SU-DHL-6 (cell line): ENCODE measurements at regions not wholly inside any gene's neighbourhood (a gene's known extent, or its start where the extent isn't known, plus 50 kb on each side); places are given as distances from the start of the nearest gene placed in this dataset.

Experiments used
- H2AFZ ChIP-seq: fragments of 200-600 bp; sonication (generic); 2 replicates; pipeline ENCODE4 v1.6.1; 2014; ENCODE audit warnings: low read depth, mild to moderate bottlenecking, moderate library complexity, mixed read lengths, antibody characterized with exemption, low read length; ENCODE audit not compliant: severe bottlenecking
- H3F3A ChIP-seq: fragments of 200-600 bp; shearing (Covaris generic); 2 replicates; pipeline ENCODE4 v1.6.0; 2016; ENCODE audit warnings: antibody characterized with exemption, mild to moderate bottlenecking; ENCODE audit not compliant: insufficient read depth
- H3K27ac ChIP-seq: fragments of 200-600 bp; sonication (generic); 2 replicates; pipeline ENCODE4 v1.5.1; 2016; ENCODE audit warnings: low read depth, mild to moderate bottlenecking, low read length, moderate library complexity, mixed read lengths
- H3K27me3 ChIP-seq: fragments of 200-600 bp; sonication (generic), shearing (Covaris generic); 2 replicates; pipeline ENCODE4 v1.6.0; 2014; ENCODE audit warnings: mild to moderate bottlenecking, low read length
- H3K36me3 ChIP-seq: fragments of 200-600 bp; sonication (generic); 2 replicates; pipeline ENCODE4 v1.6.1; 2014; ENCODE audit warnings: mild to moderate bottlenecking, low read length, mixed read lengths
- H3K4me2 ChIP-seq: fragments of 300-600, 200-600 bp; shearing (Covaris generic), sonication (generic); 2 replicates; pipeline ENCODE4 v1.6.0; 2014; ENCODE audit warnings: low read length, low read depth, mild to moderate bottlenecking; ENCODE audit not compliant: poor library complexity, severe bottlenecking
- H3K4me3 ChIP-seq: fragments of 200-600 bp; sonication (generic); 2 replicates; pipeline ENCODE4 v1.5.1; 2014; ENCODE audit warnings: antibody characterized with exemption, low read length, mild to moderate bottlenecking, mixed read lengths; ENCODE audit not compliant: insufficient read depth, poor library complexity, severe bottlenecking
- H3K79me2 ChIP-seq: fragments of 200-600 bp; sonication (generic); 2 replicates; pipeline ENCODE4 v1.6.1; 2014; ENCODE audit warnings: mild to moderate bottlenecking, low read length, moderate library complexity; ENCODE audit not compliant: insufficient read depth
- H3K9ac ChIP-seq: fragments of 200-600 bp; sonication (generic); 2 replicates; pipeline ENCODE4 v1.7.0; 2014; ENCODE audit warnings: mild to moderate bottlenecking, low read length
- H3K9me2 ChIP-seq: fragments of 200-600 bp; sonication (generic); replicated peaks from 2 replicates; pipeline ENCODE4 v1.6.1; 2014; ENCODE audit warnings: low read length; ENCODE audit not compliant: insufficient read depth
- H3K9me3 ChIP-seq: fragments of 200-600 bp; sonication (generic); 2 replicates; pipeline ENCODE4 v1.6.1; 2014; ENCODE audit warnings: low read length, mixed read lengths; ENCODE audit not compliant: insufficient read depth
- H4K20me1 ChIP-seq: fragments of 200-600 bp; sonication (generic); 2 replicates; pipeline ENCODE4 v1.6.1; 2014; ENCODE audit warnings: low read depth, mild to moderate bottlenecking, antibody characterized with exemption, low read length, moderate library complexity, mixed read lengths
- EZH2phosphoT487 ChIP-seq: fragments of 200-600 bp; sonication (generic), shearing (Covaris generic); conservative IDR thresholded peaks from 2 replicates; pipeline ENCODE4 v1.6.1; 2018; ENCODE audit warnings: mild to moderate bottlenecking, antibody characterized with exemption, low read length, moderate library complexity, mixed read lengths
- TF ChIP-seq, protein P1 (sequence below): fragments of 200-600 bp; sonication (generic); IDR thresholded peaks from one replicate; pipeline ENCODE4 v1.5.1; 2017; ENCODE audit warnings: antibody characterized with exemption, mild to moderate bottlenecking, low read length, moderate library complexity; ENCODE audit not compliant: insufficient read depth, poor library complexity, severe bottlenecking

DNA sequence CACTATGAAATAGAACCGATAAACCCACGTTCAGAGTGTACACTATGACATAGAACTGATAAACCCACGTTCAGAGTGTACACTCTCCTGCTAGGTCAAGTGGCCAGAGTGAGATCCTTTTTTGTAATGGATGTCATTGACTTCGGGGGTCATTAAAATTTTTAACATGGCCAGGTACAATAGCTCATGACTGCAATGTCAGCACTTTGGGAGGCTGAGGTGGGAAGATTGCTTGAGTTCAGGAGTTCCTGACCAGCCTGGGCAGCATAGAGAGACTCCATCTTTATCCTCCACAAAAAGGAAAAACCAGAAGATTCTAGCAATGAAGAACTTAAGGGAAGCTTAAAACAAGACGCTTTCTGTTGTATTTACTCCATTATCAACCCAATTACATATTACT, 439.7 kb upstream of the FRG1 start:
- no peak overlapping the region for H3K4me3 ChIP-seq
- H3K9ac ChIP-seq, result no peak overlapping the region
- no peak overlapping the region for H3K4me2 ChIP-seq
- TF ChIP-seq, protein P1, sequence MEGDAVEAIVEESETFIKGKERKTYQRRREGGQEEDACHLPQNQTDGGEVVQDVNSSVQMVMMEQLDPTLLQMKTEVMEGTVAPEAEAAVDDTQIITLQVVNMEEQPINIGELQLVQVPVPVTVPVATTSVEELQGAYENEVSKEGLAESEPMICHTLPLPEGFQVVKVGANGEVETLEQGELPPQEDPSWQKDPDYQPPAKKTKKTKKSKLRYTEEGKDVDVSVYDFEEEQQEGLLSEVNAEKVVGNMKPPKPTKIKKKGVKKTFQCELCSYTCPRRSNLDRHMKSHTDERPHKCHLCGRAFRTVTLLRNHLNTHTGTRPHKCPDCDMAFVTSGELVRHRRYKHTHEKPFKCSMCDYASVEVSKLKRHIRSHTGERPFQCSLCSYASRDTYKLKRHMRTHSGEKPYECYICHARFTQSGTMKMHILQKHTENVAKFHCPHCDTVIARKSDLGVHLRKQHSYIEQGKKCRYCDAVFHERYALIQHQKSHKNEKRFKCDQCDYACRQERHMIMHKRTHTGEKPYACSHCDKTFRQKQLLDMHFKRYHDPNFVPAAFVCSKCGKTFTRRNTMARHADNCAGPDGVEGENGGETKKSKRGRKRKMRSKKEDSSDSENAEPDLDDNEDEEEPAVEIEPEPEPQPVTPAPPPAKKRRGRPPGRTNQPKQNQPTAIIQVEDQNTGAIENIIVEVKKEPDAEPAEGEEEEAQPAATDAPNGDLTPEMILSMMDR, result no peak
- no peak for TF ChIP-seq EZH2phosphoT487
- no peaks in the 10 kb centered on the region for H3K9me3 ChIP-seq
- H3K27me3 ChIP-seq, result no peaks in the 10 kb centered on the region
- H3K9me2 ChIP-seq, result no peaks in the 10 kb centered on the region
- no peaks in the 10 kb centered on the region for H3K79me2 ChIP-seq
- H2AFZ ChIP-seq, result no peak overlapping the region
- H3K36me3 ChIP-seq, result no peaks in the 10 kb centered on the region
- H4K20me1 ChIP-seq, result no peaks in the 10 kb centered on the region
- H3K27ac ChIP-seq, result no peak overlapping the region
- no peaks in the 10 kb centered on the region for H3F3A ChIP-seq

DNA sequence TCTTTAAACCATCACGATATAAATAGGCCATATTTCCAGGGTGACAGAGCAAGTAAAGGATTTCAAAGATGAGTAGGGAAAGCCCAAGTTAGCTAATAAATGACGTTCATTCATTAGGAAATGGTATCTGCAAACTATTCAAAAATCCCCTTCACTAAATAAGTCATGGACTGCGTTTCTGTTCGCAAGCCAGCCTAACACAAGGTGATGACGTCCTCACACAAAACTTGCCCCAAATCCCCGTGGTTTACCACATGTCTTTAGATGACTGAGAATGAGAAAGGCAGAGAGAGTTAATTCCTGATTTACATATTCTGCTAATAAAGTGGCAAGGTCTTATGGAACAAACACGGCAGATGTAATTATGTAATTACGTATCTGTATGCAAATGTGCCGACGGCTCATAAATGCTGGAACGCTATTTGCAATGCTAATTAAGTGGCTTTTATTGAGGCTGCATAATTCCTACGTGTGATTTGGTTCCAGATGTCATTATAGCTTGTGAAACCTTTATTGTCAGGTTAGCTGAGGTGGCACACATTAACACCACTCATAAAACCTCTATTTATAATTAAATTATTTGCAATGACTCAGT, 437.7 kb upstream of the FRG1 start:
- H3K36me3 ChIP-seq, result no peaks in the 10 kb centered on the region
- H3K27me3 ChIP-seq, result no peaks in the 10 kb centered on the region
- no peak for TF ChIP-seq EZH2phosphoT487
- TF ChIP-seq, protein P1, result no peak
- no peak overlapping the region for H3K27ac ChIP-seq
- no peaks in the 10 kb centered on the region for H3K9me3 ChIP-seq
- H2AFZ ChIP-seq, result no peak overlapping the region
- no peaks in the 10 kb centered on the region for H3F3A ChIP-seq
- H3K4me3 ChIP-seq, result no peak overlapping the region
- no peaks in the 10 kb centered on the region for H3K79me2 ChIP-seq
- H3K9ac ChIP-seq, result no peak overlapping the region
- H3K4me2 ChIP-seq, result no peak overlapping the region
- no peaks in the 10 kb centered on the region for H4K20me1 ChIP-seq
- H3K9me2 ChIP-seq, result no peaks in the 10 kb centered on the region

DNA sequence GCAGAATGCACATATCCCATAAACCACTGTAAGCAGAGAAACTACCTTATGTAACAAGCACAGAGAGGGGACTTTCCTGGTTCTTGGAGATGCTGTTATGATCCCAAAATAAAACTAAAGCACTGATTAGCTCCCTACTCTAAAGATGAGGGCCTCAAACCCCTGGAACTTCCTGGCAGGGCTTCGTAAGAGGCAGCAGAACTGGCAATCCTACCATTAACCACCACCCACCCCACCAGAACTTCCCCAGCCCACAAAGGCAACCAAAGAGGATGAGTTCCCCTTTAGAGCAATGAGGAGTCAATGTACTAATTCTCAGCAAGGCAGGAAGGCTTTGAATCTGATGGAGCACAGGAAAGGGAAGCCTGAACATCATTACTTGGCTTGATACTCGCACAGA, 436.5 kb upstream of the FRG1 start:
- Histone ChIP-seq H3K79me2 (no peaks in the 10 kb centered on the region), H3K27ac (no peak overlapping the region), H3F3A (no peaks in the 10 kb centered on the region), H3K9ac (no peak overlapping the region), H3K36me3 (no peaks in the 10 kb centered on the region), H3K27me3 (no peaks in the 10 kb centered on the region), H4K20me1 (no peaks in the 10 kb centered on the region), H3K4me2 (no peak overlapping the region), H3K4me3 (no peak overlapping the region), H3K9me3 (no peaks in the 10 kb centered on the region), H2AFZ (no peak overlapping the region), H3K9me2 (no peaks in the 10 kb centered on the region)
- no peak for TF ChIP-seq EZH2phosphoT487
- TF ChIP-seq, protein P1, result no peak
